ENCODE measurements at regions not wholly inside any gene's neighbourhood (a gene's known extent, or its start where the extent isn't known, plus 50 kb on each side); places are given as distances from the start of the nearest gene placed in this dataset.

- DNase-seq: no peak
Measured at GRCh38 chr2:235371018-235371417, 122.8 kb upstream of the AGAP1 start.

GRCh38 chr2:235373171-235373570 is 120.7 kb upstream of the AGAP1 start:
- no peak for DNase-seq

- no peak for DNase-seq
Measured at GRCh38 chr2:235377176-235377575, 116.7 kb upstream of the AGAP1 start.

- no peak for DNase-seq
Measured at GRCh38 chr2:235378246-235378645, 115.6 kb upstream of the AGAP1 start.

GRCh38 chr2:235378944-235379343 is 114.9 kb upstream of the AGAP1 start:
- no peak for DNase-seq

GRCh38 chr2:235381261-235381912 is 112.5 kb upstream of the AGAP1 start:
- peak; percentile 43 for DNase-seq

GRCh38 chr2:235382179-235382578 is 111.7 kb upstream of the AGAP1 start:
- DNase-seq: no peak

- no peak for DNase-seq
Measured at GRCh38 chr2:235382601-235383000, 111.2 kb upstream of the AGAP1 start.

GRCh38 chr2:235383272-235383843 is 110.5 kb upstream of the AGAP1 start:
- DNase-seq: no peak

GRCh38 chr2:235384624-235385023 is 109.2 kb upstream of the AGAP1 start:
- DNase-seq: no peak

- no peak for DNase-seq
Measured at GRCh38 chr2:235389626-235390025, 104.2 kb upstream of the AGAP1 start.

GRCh38 chr2:235390108-235390815 is 103.6 kb upstream of the AGAP1 start:
- no peak for DNase-seq

GRCh38 chr2:235390816-235391194 is 103.0 kb upstream of the AGAP1 start:
- DNase-seq: no peak

- DNase-seq: no peak
Measured at GRCh38 chr2:235391921-235392615, 101.8 kb upstream of the AGAP1 start.

- peak; percentile 77 for DNase-seq
Measured at GRCh38 chr2:235394278-235394828, 99.5 kb upstream of the AGAP1 start.

- DNase-seq: no peak
Measured at GRCh38 chr2:235396071-235396846, 97.6 kb upstream of the AGAP1 start.

GRCh38 chr2:235398321-235398720 is 95.5 kb upstream of the AGAP1 start:
- no peak for DNase-seq

- DNase-seq: no peak
Measured at GRCh38 chr2:235399895-235400294, 93.9 kb upstream of the AGAP1 start.

- DNase-seq: no peak
Measured at GRCh38 chr2:235402422-235402821, 91.4 kb upstream of the AGAP1 start.

GRCh38 chr2:235405612-235406361 is 88.1 kb upstream of the AGAP1 start:
- no peak for DNase-seq

GRCh38 chr2:235406430-235406829 is 87.4 kb upstream of the AGAP1 start:
- DNase-seq: no peak

Data from fibroblast of upper back skin (primary cell).